Hepatocyte (in vitro differentiated cells): ENCODE measurements at regions not wholly inside any gene's neighbourhood (a gene's known extent, or its start where the extent isn't known, plus 50 kb on each side); places are given as distances from the start of the nearest gene placed in this dataset.

Source experiments
- DNase-seq: peaks from one replicate; pipeline ENCODE4 v3.0.0-alpha.2; 2016; ENCODE audit warnings: low spot score
- H2AFZ ChIP-seq: fragments of 200-600 bp; sonication (generic); 2 replicates; pipeline ENCODE4 v1.6.0; 2016; ENCODE audit warnings: antibody characterized with exemption, mild to moderate bottlenecking
- H3K27ac ChIP-seq: fragments of 200-600 bp; sonication (generic); 2 replicates; pipeline ENCODE4 v1.5.1; 2016; ENCODE audit warnings: mild to moderate bottlenecking
- H3K27me3 ChIP-seq: fragments of 200-600 bp; sonication (generic); 2 replicates; pipeline ENCODE4 v1.6.1; 2016
- H3K36me3 ChIP-seq: fragments of 200-600 bp; sonication (generic); replicated peaks from 2 replicates; pipeline ENCODE4 v1.5.1; 2016; ENCODE audit warnings: low read depth; ENCODE audit not compliant: insufficient read depth
- H3K4me1 ChIP-seq: fragments of 200-600 bp; sonication (generic); 2 replicates; pipeline ENCODE4 v1.5.1; 2016; ENCODE audit warnings: mild to moderate bottlenecking, moderate library complexity; ENCODE audit not compliant: insufficient read depth
- H3K4me2 ChIP-seq: fragments of 200-600 bp; sonication (generic); 2 replicates; pipeline ENCODE4 v1.6.0; 2016
- H3K4me3 ChIP-seq: fragments of 200-600 bp; sonication (generic); 2 replicates; pipeline ENCODE4 v1.5.1; 2016; ENCODE audit warnings: mild to moderate bottlenecking
- H3K79me2 ChIP-seq: fragments of 200-600 bp; sonication (generic); 2 replicates; pipeline ENCODE4 v1.6.0; 2017; ENCODE audit warnings: mild to moderate bottlenecking
- H3K9me2 ChIP-seq: fragments of 200-600 bp; sonication (generic); replicated peaks from 2 replicates; pipeline ENCODE4 v1.6.0; 2017; ENCODE audit warnings: mild to moderate bottlenecking; ENCODE audit not compliant: insufficient read depth
- H3K9me3 ChIP-seq: fragments of 200-600 bp; sonication (generic); 2 replicates; pipeline ENCODE4 v1.5.1; 2016; ENCODE audit warnings: low read depth, mild to moderate bottlenecking
- H4K20me1 ChIP-seq: fragments of 200-600 bp; sonication (generic); 2 replicates; pipeline ENCODE4 v1.6.0; 2016; ENCODE audit warnings: mild to moderate bottlenecking; ENCODE audit not compliant: insufficient read depth, poor library complexity, severe bottlenecking
- CTCF ChIP-seq: fragments of 200-600 bp; sonication (generic); IDR thresholded peaks from 2 replicates; pipeline ENCODE4 v1.5.1; 2016; ENCODE audit warnings: antibody characterized with exemption, mild to moderate bottlenecking; ENCODE audit not compliant: poor library complexity
- EZH2 ChIP-seq: fragments of 200-600 bp; sonication (generic); IDR thresholded peaks from 2 replicates; pipeline ENCODE4 v1.6.1; 2016; ENCODE audit warnings: antibody characterized with exemption, mild to moderate bottlenecking, borderline replicate concordance
- EZH2phosphoT487 ChIP-seq: fragments of 200-600 bp; sonication (generic); IDR thresholded peaks from one replicate; pipeline ENCODE4 v1.6.1; 2018; ENCODE audit warnings: antibody characterized with exemption, mild to moderate bottlenecking, low read depth, moderate library complexity; ENCODE audit not compliant: unreplicated experiment, severe bottlenecking
- WGBS: methylation state at CpG from one replicate; pipeline ENCODE4 v1.1.6; 2016; ENCODE audit warnings: low lambda C conversion rate; ENCODE audit errors: missing lambda C conversion rate; 5-methylcytosine and 5-hydroxymethylcytosine counted together

GRCh38 chr22:48440673-48441552 is 1386.8 kb downstream of the BRD1 start:
- no peaks in the 10 kb centered on the region for H3K79me2 ChIP-seq
- no peaks in the 10 kb centered on the region for H3K9me3 ChIP-seq
- H3K27ac ChIP-seq: no peak overlapping the region
- H3K4me1 ChIP-seq: no peaks in the 10 kb centered on the region
- DNase-seq: no peak
- WGBS: 91% methylated on average over 23 of the region's 23 CpGs
- H3K9me2 ChIP-seq: no peaks in the 10 kb centered on the region
- H3K27me3 ChIP-seq: no peaks in the 10 kb centered on the region
- TF ChIP-seq EZH2phosphoT487: no peak
- H3K4me2 ChIP-seq: no peak overlapping the region
- H3K4me3 ChIP-seq: no peak overlapping the region
- H2AFZ ChIP-seq: no peak overlapping the region
- no peaks in the 10 kb centered on the region for H3K36me3 ChIP-seq
- H4K20me1 ChIP-seq: no peaks in the 10 kb centered on the region

GRCh38 chr22:48440176-48440575 is 1387.5 kb downstream of the BRD1 start:
- Histone ChIP-seq H3K4me1 (no peaks in the 10 kb centered on the region), H3K27me3 (no peaks in the 10 kb centered on the region), H4K20me1 (no peaks in the 10 kb centered on the region), H3K4me2 (no peak overlapping the region), H3K4me3 (no peak overlapping the region), H3K36me3 (no peaks in the 10 kb centered on the region), H3K9me3 (no peaks in the 10 kb centered on the region), H3K27ac (no peak overlapping the region), H3K79me2 (no peaks in the 10 kb centered on the region), H3K9me2 (no peaks in the 10 kb centered on the region), H2AFZ (no peak overlapping the region)
- no peak for TF ChIP-seq CTCF
- no peak for TF ChIP-seq EZH2phosphoT487
- no peak for TF ChIP-seq EZH2
- WGBS: 92% methylated on average over 22 of the region's 22 CpGs
- no peak for DNase-seq

GRCh38 chr22:48439560-48440135 is 1388.0 kb downstream of the BRD1 start:
- Histone ChIP-seq H3K4me2 (no peak overlapping the region), H3K27me3 (no peaks in the 10 kb centered on the region), H3K9me3 (no peaks in the 10 kb centered on the region), H3K27ac (no peak overlapping the region), H3K9me2 (no peaks in the 10 kb centered on the region), H4K20me1 (no peaks in the 10 kb centered on the region), H3K4me1 (no peaks in the 10 kb centered on the region), H3K79me2 (no peaks in the 10 kb centered on the region), H3K4me3 (no peak overlapping the region), H2AFZ (no peak overlapping the region), H3K36me3 (no peaks in the 10 kb centered on the region)
- DNase-seq: no peak
- 94% methylated on average over 10 of the region's 10 CpGs for WGBS
- no peak for TF ChIP-seq EZH2phosphoT487
- TF ChIP-seq EZH2: no peak
- no peak for TF ChIP-seq CTCF

GRCh38 chr22:48438800-48439559 is 1388.7 kb downstream of the BRD1 start:
- Histone ChIP-seq H3K36me3 (no peaks in the 10 kb centered on the region), H3K4me2 (no peak overlapping the region), H3K9me2 (no peaks in the 10 kb centered on the region), H4K20me1 (no peaks in the 10 kb centered on the region), H3K9me3 (no peaks in the 10 kb centered on the region), H2AFZ (no peak overlapping the region), H3K27ac (no peak overlapping the region), H3K4me1 (no peaks in the 10 kb centered on the region), H3K4me3 (no peak overlapping the region), H3K79me2 (no peaks in the 10 kb centered on the region), H3K27me3 (no peaks in the 10 kb centered on the region)
- WGBS: 66% methylated on average over 19 of the region's 19 CpGs
- DNase-seq: peak; percentile 30
- TF ChIP-seq EZH2 (no peak), EZH2phosphoT487 (no peak), CTCF (no peak)
